GM21390 (cell line): ENCODE measurements at regions not wholly inside any gene's neighbourhood (a gene's known extent, or its start where the extent isn't known, plus 50 kb on each side); places are given as distances from the start of the nearest gene placed in this dataset.

Source experiments
- ATAC-seq: cut with Tn5 transposase; IDR thresholded peaks from one replicate; pipeline ENCODE4 v1.9.1; 2021; ENCODE audit not compliant: unreplicated experiment

DNA sequence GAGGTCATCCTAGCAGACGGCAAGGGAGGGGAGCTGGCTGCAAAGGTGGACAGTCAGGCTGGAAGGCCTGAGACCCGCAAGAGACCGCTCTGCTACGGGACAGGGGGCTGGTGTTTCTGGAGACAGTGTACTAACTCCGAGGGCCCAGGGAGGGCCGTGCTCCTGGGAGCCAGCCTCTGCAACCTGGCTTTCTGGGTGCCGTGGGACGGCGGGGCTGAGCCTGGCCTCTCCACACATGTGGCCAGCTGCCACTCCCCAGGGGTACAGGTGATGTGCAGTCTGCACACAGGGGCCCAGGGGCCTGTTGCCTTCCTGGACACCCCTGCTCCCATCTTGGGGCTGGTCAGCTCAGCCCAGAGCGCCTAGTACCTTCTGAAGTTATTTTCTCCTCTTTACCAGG is 92.2 kb downstream of the MRPL36 start:
- no peak for ATAC-seq

DNA sequence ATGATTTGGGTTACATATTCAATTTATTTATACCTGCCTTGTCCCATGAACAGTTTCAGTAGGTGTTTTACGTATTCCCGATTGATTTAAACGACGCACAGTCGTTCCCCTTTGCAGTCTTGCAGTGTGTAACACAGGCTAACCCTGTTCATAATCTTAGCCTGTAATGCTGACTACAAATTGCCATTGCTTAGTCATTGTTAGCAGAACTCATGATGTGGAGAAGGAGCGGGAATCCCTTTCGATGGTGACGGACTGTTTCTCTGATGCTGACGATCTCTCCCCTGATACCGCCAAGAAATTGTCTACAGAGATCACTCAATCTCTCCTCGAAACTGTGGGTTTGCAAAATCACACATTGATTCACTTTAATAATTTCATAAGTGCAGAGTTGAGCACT is 93.2 kb downstream of the MRPL36 start:
- no peak for ATAC-seq

DNA sequence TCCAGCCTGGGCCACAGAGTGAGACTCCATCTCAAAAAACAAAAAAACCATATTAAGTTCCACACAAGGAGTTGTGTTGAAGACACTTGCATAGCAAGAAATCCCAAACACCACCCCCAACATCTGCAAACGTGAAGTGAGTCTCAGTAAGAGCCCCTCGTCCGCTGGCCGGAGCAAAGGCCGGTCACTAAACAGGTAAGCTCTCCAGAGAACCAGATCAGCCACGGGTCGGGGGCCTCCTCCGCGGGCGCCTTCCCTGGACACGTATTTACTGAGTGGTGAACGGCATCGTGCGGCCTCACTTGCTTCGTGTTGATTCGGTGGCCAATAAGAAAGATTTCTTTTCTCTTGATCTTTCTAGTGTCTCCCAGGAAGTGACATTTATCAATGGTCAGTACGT is 93.6 kb downstream of the MRPL36 start:
- ATAC-seq: no peak

DNA sequence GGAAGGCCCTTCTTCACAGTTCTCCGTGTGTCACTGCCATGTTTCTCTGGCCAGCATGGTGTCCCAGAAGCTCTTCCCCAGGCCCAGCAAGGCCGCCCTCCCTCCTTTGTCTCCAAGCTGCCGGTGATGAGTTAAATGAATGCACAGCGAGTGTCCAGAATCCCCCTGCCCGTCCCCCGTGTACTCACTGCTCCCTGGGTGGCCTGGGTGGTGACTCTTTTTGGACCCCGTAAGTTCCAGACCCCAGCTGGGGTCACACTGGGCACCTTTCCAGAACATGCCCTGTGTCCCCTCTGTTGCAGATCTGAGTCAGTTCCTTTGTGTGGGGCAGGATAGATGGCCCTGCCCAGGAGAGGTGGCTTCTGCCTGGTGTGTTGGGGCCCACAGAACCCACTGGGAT is 95.0 kb downstream of the MRPL36 start:
- ATAC-seq: no peak

DNA sequence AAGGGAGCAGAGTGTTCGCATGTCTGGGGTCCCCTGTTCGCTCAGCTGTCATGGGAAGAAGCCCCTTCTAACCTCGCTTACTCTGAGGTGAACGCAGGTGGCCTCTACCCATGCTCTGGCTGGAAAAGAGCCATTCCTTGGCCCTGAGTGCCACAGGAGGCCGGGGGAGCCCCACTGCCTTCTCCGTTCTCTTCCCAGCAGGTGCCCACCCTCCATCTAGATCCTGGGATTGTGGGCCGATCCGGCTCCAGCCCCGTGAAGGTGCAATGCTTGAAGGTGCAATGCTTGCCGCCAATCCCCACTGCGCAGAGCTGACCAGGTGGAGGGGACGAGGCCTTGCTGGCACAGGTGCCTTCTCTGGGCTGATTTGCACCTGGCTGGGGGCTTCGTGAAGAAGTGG is 95.4 kb downstream of the MRPL36 start:
- ATAC-seq: no peak

DNA sequence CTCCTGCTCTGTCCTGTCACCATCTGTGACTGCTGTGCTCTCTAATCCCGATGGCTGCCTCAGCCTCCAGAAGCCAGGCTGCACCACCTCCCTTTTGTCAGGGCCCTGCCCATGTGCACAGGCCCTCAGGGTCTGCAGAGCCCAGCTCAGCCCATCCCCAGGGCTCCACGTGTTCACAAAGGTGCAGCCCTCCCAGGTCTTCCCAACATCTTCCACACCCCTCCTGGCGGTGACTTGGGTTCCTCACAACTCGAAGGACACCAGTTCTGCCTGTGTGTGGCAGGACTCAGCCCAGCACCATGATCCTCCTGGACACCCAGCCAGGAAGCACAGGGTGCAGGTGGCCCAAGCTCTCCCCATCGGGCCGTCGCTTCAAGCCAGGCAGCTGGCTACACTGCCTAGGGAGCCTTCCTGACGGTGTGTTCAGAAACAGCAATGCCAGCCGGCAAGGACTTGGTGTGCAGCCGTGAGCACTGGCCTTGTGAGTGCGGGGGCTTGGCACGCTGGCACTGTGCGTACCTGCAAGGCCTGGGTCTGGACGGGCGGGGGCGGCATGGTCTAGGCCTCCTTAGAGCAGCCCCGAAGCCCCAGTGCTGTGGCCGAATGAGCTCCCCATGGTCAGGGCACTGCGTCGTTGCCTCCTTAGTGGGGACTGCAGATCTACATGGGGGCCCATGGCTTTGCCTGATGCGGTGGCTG is 96.1 kb downstream of the MRPL36 start:
- no peak for ATAC-seq

DNA sequence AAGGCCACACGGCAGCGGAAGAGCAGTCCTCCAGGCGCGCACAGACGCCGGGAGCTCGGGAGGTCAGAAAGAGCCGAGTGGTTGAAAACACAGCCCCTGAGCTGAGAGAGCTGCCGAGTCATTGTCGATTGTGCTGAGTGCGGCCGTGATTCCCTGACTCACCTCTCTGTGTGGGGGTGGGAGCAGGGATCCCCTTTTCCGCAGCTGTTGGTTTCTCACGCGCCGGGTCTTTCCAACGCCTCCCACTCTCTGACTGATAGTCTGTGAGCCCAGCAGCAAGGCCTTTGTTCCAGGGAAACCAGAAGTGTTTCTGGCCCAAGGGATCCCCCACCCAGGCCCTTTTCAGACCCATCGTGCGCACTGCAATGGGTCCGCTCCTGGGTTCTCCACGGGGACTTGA is 97.3 kb downstream of the MRPL36 start:
- ATAC-seq: no peak

DNA sequence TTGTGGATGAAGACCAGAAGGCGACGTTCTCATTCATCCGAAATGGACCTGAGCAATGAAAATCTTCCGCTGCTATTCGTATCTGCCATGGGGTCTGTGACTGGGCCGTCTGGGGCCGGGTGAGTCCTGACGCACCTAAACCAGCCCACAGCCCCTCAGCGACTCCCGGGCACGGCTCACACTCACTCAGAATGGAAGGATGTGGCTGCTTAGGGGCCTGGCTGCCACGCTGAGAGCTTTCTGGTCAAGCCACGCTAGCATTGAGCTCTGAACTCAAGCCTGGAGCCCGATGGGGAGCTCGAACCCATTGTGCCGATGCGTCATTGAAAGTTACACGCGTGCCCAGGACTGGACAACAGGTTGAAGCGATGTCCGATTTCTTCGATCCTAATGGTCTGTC is 97.8 kb downstream of the MRPL36 start:
- ATAC-seq: no peak

DNA sequence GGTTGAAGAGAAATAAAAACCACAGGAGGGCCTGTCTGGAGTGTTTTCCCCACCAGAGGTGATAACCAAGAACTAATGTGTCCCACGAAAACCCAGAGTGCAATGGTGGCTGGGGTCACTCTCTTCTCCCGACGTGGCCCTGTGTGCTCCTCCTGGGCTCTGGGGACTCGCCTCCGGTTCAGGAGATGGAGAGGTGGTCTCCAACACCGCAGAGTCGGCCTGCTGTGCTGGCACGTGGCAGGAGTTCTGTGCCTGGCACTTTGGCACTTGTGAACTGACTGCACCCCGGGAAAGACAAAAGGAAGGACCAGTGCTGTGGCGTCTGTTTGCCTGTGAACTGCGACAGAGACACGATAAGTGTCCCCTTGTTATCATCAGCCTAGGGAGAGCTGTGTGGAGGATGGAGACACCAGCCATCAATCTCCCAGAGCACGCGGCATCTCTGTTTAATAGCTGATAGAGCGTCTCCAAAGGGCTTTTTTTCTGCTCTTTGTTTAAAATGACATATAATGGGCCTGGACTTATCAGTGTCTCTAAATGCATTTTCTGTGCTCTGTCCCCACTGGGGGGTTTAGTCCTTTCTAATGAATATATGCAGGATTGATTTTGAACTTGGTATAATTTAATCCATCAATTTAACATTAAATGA is 98.3 kb downstream of the MRPL36 start:
- no peak for ATAC-seq

DNA sequence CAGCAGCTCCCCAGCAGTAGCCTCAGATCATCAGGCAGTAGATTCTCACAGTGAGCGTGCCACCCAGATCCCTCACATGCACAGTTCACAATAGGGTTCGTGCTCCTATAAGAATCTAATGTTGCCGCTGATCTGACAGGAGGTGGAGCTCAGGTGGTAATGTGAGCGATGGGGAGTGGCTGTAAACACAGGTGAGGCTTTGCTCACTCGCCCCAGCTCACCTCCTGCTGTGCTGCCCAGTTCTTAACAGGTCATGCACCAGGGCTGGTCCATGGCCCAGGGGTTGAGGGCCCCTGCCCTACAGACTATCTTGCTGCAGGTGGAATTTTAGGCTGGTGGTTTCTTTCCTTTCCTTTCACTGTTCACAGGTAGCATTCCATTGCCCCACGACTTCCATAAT is 100.2 kb downstream of the MRPL36 start:
- ATAC-seq: no peak

DNA sequence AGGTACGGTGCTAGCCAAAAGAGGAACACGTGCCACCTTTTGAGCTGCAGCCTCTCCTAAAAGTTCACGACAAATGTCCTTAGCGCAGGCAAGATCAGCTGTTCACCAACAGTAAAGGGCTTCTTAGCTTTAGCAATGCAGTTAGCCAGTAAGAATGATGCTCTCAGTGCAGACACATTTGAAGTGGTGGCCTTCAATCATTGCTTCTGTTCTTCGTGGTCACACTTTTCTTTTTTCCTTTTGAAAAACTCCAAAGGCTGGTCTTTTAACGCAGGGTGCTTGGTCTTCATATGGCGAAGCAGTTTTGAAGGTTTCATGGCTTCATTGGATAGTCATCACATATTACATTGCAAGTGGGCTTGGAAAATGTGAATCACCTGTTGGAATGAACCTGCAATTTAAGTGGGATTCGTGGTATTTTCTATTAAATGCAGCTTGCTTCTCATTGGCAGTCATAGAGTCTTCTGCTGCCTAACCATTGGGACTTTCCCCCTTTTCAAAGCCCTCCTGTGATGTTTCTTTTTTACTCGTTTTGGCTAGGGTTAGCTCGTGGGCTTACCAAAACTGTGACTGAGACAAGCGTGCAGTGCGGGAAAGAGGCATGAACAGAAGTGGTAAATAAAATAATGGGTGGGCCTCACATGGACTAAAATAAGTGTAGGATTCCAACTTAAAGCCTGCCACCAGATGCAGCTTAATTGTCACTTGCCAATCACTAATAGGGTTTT is 100.9 kb downstream of the MRPL36 start:
- no peak for ATAC-seq

DNA sequence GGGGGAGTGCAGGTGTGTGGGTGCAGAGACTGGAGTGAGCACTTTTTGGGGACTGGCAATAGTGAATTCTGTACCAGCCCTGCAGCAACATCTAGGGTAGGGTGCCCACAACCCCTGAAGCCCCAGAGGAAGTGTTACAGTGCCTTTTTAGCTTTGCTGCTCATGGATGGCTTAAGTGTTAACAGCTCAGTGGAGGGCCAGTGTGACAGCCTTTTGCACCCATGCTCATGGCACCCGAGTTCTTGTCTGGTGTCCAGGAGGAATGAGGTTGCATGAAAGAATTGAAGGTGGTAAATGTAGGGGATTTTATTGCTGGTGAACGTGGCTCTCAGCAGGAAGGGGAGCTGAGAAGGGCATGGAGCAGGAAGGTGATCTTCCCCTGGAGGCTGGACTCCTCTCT is 107.3 kb downstream of the MRPL36 start:
- no peak for ATAC-seq

DNA sequence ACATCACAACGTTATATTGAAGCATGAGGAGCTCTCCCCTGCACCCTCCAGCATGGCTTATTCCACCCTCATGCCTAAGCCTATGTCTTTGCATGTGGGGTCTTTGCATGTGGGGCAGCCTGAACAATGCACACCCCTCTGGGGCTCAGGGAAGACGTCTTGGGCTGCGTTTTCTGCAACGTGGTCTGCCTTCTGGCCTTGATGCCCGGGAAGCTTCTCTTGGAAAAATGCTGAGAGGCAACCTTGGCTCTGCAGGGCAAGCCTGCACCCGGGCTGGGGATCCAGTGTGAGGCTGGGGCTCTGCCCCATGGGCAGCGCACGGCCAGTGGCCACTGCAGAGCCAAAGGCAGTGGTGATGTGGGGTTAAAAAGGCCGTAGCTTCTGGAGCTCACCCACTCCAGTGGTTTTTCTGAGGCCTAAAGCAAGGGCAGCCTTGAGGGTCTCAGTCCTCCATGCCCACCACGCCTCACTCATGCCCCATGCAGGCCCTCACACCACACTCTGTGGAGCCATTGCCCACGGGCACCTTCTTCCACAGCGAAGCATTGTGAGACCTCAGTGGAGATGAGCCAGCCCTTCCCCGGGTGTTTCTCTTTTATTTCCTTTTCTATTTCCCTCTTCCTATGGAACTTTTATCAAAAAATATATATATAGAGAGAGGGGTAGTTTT is 112.2 kb downstream of the MRPL36 start:
- no peak for ATAC-seq

DNA sequence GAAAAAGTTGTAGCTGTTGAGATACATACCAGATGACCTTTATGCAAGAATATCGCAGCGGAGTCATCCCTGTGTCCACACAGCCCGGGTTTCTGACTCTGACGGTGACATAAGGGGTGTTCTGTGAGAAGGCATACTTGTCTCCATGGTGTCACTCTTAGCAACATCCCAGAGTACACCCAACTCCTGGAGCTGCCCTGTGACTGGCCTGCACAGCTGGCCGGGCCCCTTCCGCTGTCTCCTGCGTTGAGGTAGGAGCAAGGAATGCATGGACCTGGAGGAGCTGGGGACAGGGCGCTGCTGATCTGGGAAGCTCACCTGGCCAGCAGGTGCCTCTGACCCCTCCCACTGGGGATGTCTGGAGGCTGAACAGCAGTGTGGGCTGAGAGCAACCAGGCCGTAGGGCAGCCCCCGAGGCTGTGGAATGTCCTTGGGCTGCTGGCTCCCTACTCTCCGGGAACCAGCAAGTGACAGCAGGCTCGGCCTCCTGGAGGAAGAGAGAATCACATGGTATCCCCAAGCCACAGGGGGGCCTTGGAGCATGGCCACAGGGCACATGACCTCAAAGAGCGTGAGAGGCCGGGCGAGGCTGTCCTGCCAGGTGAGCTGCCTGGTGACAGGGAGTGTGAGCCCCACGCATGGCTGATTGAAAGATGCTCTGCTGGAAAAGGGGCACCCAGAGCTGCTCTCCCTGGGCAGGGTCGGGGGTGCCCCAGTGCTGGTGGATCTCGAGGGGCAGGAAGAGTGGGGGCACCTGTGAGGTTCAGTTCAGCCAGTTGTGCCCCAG is 113.4 kb downstream of the MRPL36 start:
- no peak for ATAC-seq

DNA sequence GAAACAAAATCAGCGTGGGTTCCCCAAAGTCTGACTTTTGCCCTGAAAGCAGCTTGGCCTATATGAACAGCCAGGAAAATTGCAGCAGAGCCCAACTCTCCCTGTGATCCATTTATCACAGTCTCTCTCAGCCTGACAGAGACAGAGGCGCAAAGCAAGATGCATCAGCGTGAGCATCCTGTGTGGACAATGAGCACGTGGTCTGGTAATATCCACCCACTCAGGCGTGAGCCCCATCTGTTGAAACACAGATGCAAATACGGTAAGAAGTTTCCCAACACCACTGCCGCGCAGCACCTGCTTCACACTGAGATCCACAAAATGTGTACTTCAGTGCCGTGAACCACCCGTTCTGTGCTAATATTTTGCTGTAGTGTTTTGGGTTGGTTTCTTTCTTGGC is 114.6 kb downstream of the MRPL36 start:
- no peak for ATAC-seq

DNA sequence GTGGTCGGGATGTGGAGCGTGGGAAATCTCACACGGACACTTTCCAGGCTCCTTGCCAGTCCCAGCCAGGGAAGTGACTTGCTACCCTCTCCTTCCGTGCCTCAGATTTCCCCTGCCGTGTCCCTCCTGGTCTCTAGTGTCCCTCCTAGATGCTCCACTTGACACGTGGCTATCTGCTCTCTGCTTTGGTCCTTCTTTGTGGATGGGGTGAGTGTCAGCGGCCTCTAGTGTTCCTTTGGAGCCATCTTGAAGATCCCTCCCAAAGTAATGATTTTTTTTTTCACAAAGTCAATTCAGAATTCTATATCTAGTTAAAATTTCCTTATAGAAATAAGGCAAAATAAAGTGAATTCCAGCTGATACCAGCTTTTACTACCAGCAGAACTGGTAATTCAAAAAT is 117.7 kb downstream of the MRPL36 start:
- no peak for ATAC-seq

DNA sequence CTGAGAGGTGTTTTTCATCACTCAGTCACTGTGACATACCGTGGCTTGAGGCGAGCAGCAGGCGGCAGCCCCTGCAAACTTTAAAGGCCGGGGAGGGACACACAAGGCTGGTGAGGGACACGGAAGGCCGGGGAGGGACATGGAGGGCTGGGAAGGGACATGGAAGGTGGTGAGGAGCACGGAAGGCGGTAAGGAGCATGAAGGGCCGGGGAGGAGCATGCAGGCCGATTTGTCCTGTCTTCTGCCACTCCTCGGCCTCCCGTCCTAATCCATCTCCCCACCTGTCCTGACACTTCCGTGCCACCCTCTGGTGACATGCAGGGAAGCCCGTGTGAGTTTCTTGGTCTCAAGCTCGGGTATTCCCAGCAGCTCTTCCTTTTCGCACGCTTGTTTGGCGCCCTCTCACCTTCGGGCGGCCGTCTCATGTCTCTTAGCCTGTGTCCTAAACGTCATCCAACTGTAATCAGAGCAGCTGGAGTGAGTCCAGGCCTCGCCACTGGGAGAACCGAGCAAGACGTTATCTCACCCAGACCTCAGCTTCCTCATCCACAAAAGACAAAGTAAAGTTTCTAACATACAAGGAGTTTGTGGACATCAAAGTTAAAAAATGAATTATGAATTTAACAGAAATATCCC is 126.5 kb downstream of the MRPL36 start:
- ATAC-seq: no peak

DNA sequence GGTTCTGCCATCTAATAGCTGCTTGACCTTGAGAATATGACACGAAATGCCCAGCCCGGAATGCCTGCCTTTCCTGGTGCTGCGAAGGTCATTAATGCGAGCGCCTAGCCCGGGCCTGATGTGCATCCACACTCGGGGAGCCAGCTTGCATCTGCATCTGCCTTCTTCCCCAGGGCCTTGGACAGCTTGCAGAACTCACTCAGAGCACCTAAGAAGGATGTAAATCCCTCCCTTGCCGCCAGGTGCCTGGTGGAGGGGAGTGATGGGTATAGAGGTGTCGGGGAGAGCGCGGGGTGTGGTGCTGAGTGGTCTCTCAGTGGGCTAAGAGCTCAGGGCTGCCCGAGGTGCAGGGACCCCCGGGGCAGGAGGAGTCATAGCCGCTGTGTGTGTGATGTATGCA is 127.2 kb downstream of the MRPL36 start:
- ATAC-seq: no peak

DNA sequence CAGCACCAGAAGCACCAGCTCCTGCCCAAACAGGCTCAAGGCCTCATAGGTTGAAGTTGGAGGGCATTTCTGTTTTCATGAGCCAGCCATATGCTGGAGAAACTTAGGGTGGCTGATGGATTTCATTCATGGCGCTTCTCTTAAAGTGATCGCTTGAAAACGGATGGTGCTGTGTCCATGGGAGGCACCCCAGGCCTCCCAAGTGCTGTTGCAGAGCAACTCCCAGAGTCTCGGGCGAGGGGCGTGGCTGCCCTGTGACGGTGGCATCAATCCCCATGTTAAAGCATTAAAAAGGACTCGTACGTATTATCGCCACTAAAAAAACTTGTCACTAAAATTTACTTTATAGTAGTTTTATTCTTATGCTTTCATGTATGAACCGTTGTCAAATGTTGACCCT is 128.3 kb downstream of the MRPL36 start:
- ATAC-seq: no peak

DNA sequence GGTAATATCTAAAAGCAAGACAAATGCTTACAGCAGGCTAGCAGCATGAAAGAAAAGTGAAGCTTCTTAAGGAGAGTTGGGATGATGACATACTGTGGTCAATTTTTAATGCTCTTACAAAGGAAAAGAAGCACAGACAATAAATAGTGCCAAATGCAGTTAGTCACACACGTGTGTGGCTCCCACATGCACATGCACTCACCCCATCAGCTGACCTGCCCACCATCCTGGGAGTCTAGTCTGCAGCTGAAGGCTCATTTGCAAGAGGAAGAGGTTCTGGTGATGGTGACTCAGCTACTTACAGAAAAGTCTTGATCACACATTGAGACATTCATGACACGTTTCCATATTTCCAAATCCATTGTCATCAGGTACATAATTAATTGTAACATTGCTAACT is 129.3 kb downstream of the MRPL36 start:
- ATAC-seq: no peak
